CD4-positive, alpha-beta T cell treated with Interferon alpha-2 for 1 hour (primary cell): ENCODE measurements at regions not wholly inside any gene's neighbourhood (a gene's known extent, or its start where the extent isn't known, plus 50 kb on each side); places are given as distances from the start of the nearest gene placed in this dataset.

Experiments
- DNase-seq, 2 donors: peaks; one replicate each; pipeline ENCODE4 v3.0.0-alpha.2; 2020 to 2022

DNA sequence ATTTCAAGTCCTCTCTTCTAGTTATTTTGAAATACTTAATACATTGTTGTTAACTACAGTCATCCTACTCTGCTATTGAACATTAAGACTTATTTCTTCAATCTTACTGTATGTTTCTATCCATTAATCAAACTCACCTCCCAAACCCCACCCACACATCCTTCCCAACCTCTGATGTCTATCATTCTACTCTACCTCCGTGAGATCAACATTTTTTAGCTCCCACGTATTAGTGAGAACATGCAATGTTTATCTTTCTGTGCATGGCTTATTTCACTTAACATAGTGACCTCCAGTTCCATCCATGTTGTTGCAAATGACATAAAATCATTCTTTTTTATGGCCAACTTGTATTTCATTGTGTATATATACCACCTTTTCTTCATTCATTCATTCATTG lies 236.6 kb upstream of the CTNNB1 start:
- DNase-seq = no peak

DNA sequence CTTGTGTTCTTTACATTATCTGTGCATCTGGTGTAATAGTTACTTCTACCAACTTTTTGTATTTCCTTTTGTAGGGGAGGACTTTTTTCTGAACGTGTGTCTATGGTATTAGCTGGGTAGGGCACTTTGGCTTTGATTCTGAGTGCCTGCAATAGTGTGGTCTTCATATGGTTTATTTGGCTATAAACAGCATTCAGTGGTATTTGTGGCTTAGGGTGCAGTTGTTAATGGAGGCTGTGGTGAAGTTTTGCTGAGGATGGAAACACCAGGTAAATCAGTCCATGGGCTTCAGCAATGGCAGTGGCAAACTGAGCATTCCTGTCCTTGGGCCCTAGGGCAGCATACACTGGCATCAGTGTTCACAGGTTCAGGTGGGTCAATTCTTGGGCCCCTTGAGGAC lies 230.6 kb upstream of the CTNNB1 start:
- no peak for DNase-seq

DNA sequence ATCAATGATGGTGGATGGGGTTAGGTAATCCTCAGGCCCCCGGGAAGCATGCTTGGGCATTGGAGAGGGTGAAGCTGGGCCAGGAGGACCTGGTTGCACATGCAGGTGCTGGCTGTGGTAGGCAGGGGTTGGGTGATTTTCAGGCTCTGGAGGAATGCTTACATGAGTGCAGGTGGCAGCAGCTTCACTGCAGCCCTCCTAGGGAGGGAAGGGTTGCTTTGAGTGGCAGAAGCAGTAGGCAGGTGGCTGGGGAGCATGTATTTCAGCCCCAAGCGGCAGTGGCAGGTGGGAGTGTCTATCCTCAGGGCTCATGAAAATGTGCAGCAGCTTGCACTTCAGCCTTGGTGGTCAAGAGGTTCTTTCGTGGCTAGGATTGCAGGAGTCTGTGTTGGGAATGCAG lies 230.0 kb upstream of the CTNNB1 start:
- DNase-seq = no peak

DNA sequence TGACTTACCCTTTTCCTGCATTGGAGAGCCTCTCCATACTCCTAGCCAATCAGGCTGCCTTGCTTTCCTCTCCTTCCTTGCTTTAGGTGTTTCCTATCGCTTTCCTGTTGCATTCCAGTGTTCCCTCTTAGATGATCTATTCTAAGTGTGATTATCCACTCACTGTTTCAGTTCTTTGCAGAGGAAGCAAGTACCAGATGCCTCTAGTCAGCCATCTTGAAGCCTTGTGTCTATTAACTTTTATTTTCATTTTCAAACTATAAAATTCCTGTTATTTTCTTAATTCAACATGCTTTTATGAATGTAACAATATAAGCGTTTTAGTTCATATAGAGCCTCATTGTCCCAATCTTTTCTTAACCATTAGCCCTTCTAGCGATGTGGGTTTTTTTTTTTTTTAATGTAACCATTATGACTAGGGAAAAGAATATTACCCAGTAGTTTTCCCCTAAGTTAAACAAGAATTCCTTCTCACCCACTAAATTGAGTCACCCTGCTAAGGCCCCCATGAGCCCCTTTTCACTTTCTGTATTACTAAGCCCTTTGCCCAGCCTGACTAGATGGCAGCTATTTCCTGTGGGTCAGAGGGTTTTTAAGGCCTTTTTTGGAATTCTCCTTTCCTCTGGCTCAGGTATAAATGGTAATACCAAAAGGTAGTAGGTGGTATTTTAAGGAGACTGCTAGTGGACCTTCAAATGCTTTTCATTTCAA lies 229.4 kb upstream of the CTNNB1 start:
- no peak for DNase-seq

DNA sequence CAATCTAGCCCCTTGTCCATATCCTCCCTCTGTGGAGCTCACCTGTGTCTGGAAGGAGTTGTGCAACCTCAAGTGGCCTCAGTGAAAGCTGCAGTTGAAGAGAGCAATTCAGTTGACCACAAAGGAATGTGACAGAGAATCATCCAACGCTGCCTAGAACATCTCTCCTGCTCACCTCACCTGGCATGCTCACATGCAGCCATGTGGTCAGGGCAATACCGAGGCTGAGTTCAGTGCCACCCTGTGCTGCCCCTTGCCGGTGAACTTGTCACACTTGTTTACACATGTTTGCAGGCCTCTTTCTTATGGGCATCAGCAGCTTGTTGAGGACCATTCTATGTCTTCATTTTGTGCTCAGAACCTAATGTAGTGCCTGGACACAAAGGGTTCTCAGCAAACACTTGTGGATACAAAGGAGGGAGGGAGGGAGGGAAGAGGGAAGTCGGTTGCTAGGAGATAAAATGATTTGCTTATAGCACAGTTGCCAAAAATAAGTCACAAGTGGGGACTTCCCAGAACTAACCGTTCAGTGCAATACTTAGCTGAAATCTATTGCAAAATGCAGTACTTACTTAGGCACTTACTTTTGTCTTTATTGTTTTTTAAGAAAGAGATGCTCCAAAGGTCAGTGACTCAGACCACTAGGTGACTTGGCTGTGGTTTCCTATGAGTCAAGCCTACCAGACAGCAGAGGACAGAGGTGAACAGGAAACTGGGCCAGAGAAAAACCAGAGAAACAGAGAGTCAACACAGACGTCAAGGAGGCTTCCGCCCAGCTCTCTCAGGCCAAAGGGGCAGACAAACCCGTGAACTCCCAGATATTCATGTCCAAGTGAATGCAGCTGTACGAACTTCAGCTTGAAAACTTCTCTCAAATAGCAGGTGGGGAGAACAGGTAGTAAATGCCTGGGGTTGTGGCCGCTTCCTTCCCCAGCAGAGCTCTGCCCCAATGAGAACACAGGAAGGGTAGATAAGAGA lies 227.8 kb upstream of the CTNNB1 start:
- DNase-seq = peak; percentile 26 to 72

DNA sequence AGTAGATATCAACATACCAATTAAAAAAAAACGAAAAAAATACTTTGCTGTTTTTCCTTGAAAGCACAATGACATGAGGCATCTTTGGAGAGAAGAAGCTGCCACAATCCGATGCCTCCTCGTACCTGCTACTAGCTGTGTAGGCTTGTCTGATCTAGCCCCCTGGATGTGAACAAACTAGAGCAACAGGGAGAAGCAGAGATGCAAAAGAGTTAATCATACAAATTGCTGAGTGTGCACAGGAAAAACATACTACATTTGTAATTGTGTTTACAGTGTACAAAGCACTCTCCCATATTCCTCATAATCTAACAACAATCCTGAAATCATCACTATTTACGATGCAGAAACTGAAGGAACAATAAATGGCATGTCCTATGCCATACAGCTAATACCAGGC lies 227.0 kb upstream of the CTNNB1 start:
- DNase-seq = no peak

DNA sequence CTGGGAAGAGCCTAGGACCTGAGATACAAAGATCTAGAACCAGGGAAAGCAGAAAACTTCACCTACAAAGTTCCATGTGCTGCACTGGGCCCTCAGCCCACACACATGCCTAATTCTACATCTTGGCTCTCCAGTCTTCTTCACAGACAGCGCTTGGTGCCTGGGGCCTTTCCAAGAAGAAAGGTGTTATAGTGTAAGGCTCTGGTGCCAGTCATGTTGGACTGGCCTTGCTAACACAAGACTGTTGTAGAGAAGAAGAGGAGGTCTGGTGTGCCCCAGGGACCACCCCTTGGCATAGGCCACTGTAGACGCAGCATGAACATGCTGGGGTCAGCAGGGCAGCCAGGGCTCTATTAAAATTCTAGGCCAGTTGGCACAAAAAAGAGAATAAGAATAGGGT lies 226.2 kb upstream of the CTNNB1 start:
- no peak for DNase-seq

DNA sequence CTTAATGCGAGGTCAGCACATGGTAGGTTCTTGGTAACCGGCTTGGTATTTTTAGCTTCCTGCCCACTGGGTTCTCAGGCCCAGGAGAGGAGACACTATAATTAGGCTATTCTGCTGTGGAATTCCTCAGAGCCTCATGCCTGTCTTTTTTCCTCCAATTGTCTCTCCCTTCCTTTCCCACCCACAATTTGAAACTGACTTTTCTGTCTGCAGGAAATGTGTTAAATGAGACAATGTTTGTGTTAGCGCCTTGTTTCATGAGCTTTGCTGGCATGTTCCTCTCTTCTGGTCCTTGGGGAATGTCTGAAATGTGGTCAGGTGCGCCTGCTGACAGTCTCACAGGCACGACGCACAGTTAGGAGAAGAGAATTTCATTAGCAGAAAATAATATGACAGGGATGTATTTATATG lies 223.6 kb upstream of the CTNNB1 start:
- no peak for DNase-seq

DNA sequence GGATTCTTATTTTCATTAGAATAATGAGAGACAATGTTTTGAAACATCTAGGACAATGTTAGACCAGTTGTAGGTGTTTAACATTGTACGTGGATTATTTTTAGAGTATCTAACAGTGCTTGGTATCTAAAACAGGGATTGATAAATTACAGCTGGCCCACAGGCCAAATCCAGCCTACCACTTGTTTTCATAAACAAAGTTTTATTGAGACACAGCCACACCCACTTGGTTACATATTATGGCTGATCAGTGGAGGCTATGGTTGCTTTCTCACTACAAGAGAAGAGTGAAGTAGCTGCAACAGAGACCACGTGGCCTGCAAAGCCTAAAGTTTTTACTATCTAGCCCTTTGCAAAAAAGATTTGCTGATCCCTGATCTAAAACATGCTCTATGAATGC lies 223.1 kb upstream of the CTNNB1 start:
- DNase-seq = no peak

DNA sequence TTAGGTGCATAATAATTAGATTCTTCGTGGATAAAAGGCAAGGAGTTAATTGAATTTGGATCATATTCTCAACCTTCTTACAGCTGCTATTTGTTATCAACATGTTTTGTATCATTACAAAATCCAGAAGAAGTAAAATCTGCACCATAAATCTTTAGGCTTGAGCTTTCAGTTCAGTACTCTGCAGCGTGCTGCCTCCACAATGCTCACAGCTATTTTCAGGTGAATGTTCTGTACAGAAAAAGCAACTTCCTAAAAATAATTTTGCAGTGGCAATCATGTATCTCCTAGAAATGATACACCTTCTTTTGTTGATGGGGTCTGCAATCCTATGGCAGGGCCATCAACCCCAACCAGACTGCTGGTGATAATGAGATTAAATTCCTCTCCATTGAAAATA lies 220.9 kb upstream of the CTNNB1 start:
- DNase-seq = no peak

DNA sequence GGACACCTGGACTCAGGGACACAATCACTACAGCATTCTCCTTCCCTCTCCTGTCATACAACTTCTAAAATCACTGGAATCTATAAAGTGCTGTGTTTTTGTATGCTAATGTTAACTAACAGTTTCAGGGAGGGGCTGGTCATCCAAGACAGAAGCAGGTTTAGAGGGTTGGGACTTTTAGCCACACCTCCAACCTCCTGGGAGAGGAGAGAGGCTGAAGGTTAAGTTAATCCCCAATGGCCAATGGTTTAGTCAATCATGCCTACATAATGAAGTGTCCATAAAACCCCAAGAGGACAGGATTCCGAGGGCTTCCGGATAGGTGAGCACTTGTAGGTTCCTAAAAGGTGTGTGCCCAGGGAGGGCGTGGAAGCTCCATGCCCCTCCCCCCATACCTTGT lies 219.3 kb upstream of the CTNNB1 start:
- DNase-seq = no peak

DNA sequence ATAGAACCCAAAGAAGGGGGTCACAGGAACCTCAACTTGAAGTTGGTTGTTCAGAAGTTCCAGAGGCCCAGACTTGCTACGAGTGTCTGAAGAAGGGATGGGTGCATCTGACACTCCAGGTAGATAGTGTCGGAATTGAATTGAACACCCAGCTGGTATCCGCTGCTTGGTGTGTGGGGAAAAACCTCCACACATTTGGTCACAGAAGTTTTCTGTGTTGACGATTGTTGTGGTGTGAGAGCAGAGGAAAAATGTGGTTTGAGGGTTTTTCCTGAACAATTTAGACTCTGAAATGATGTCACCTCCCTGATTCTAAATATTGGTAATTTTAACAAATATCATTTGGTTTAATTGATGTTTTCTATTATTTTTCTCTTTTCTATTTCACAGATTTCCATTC lies 218.8 kb upstream of the CTNNB1 start:
- DNase-seq = no peak

DNA sequence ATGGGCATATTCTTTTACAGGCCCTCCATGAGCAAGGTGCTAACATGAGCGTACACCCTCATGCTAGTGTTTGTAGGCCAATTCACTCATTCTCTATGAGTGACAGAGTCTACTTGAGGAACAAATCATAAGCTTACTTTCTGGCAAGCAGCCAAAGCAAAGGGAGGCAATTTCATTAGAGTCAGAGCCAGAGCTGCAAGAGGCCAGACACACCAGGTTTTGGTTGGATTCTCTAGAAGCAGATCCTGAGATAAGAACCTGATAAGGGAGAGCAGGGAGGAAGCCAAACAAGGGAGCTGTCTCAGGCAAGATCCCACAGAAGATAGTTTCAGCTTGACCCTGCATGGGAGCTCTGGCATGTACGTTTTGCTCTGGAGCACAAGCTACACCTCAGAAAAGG lies 214.1 kb upstream of the CTNNB1 start:
- DNase-seq = no peak

DNA sequence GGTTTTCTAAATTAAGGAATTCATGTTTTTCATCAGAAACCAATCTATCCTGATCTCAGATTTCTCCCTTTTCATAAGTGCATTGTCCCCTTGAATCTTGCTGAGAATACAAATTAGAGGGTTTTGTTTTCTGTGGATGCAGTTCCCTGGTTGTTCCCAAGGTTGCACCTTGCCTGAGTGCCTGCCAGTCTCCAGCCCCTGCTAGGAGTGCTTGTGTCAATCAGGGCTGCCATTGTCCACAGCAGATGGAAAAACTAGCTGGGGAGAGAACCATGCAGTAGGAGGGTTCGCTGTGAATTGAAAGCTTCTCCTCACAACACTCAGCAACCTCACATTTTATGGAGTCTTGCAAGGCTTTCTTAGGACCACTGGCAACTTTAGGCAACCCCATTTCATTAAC lies 210.8 kb upstream of the CTNNB1 start:
- no peak for DNase-seq

DNA sequence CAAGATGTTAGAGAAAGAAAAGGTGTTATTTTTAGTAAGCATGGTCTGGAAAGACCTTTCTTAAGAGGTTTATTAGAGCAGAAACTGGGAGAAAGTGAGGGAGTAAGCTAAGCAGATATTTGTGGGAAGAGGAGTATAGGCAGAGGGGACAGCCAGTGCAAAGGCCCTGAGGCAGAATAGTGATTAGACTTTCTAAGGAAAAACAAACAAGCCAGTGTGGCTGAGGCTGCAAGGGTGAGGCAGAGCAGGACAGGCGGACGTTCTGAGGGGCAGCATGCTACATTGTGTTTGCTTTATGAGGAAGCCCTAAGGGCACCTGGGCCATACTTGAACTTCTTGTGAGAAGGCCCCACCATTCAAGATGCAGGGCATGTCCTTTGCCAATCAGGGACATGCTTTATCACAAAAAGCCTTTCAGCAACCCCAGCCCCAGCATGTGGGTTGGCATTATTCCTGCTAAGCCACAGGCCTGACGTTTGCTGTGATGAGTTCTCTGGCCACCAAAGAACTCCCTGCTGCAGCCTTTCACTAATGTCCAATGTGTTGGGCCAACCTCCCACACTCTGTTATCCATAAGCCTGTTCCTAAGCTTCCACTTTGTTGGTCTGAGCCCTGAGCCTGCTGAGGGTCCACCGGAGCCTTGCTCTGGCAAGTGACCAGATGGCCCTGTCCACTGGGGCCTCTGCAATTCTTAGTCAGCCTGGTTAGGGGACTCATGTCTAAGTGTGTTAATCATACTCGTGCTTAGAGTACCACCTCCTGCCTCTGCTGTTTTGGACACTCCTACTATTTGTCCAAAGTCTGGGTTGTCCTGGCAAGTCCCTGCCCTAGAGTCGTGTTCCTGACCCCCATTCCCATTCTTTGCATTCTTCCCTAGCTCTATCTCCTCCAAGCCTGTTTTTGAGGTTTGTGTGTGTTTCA lies 209.9 kb upstream of the CTNNB1 start:
- no peak for DNase-seq

DNA sequence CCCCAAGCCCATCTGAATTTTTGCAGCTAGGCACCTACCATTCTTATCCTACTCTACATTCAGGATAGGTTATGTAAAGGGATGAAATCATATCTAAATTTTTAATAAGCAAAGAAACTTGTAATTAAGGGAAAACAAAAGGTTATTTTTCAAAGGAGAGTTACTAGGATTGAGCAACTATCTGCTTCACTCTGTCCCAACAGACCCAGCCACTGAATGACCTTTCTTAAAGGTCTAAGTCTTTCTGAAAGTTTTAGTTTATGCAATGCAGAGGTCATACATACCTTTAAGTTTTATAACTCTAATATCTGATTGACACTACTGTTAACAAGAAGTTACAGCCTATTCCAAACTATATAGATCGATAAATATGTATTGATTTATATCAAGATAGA lies 209.2 kb upstream of the CTNNB1 start:
- DNase-seq = no peak

DNA sequence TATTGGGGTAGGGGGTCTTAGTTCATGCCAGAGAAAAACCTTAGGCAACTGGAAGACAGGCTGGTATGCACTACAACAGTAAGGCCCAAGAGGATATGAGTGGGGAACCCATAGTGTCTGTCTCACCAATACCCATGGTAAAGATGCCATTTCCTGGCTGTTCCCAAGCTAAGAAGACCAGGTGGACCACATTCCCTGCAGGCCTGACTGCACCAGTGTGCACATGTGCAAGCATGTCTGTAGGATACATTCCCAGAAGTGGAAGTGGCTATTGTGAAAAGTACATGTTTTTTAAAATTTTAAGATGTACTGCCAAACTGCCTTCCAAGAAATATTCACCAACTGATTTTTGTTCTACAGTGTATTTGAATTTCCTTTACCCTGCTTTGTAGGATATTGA lies 207.3 kb upstream of the CTNNB1 start:
- DNase-seq = no peak

DNA sequence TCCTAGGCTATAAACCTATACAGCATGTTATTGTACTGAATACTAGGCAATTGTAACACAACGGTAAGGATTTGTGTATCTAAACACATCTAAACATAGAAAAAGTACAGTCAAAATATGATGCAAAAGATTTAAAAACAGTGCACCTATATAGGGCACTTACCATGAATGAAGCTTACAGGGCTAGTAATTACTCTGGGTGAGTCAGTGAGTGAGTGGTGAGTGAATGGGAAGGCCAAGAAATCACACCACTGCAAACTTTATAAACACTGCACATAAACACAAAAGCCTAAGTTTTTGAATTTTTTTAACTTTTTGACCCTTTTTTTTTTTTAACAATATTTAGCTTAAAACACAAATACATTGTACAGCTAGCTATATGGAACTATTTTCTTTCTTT lies 204.7 kb upstream of the CTNNB1 start:
- DNase-seq = no peak

DNA sequence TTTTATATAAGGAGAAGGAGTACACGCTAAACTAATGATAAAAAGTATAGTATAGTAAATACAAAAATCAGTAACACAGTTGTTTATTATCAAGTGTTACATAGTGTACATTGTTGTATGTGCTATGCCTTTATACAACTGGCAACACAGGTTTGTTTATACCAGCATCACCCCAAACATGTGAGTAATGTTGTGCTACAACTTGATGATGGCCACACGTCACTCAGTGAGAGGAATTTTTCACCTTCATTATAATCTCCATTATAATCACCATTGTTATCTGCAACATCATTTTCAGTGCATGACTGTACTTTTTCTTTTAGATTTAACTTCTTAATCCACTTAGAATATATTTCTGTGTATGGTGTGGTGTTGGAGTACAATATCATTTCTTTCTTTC lies 204.0 kb upstream of the CTNNB1 start:
- DNase-seq = no peak

DNA sequence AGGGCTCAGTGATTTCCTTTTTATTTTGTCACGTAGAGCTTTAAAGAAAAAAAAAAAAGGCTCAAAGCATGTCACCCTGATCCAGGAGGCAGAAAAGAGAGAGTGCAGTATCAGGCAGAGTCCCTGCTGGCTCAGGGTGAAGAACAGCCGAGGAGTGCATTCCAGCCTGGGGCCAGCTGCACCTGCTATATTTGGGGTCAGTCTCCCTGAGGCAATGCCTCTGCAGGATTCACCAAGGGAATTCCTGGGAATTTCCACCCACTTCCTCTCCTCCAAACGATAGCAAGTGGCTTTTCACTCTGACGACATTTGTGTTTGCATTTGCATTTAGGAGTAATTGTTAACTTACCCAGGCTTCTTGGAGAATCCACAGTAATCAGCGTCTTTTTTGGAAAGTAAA lies 202.9 kb upstream of the CTNNB1 start:
- DNase-seq = no peak

DNA sequence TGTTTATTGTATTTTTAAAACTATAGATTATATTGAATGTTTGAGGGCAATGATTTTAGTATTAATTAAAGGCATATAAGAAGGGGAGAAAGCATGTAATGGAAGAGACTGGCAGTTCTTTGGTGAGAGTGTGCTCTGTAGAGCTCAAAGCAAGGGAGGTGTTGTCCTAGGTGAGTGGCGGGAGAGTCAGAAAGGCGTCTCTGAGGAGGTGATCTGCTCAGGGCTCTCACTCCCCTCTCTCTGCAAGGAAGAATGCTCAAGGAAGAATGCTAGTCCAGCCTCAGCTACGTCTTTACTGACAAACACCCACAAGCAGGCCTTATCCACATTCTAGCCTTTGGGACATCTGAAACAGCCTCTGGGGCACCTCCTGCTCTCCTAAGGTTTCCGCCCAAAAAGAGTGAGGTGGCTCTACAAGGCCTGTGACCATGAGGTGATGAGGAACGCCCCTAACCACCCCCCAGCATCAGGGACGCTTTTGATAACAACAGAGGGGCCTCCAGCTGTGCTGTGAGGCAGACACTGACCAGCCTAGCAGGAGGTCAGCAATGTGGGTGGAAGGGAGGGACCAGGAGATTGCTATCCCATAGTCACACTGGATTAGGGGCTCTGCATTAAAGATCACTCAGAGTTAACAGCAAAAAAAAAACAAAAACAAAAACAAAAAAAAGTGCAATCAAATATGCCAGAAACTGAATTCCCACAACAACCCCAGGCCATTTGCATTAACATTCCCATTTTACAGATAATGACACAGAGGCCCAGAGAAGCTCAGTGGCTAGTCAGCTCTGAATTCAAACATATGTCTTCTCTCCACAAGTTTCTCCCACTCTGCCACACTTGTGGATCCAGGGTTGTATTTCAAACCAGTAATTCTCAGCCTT lies 202.2 kb upstream of the CTNNB1 start:
- DNase-seq = no peak
